Esophagus muscularis mucosa (tissue), 4 donors: ENCODE measurements at regions not wholly inside any gene's neighbourhood (a gene's known extent, or its start where the extent isn't known, plus 50 kb on each side); places are given as distances from the start of the nearest gene placed in this dataset.

Experiments used
- DNase-seq: peaks from one replicate; pipeline ENCODE4 v3.0.0-alpha.2; 2017; ENCODE audit errors: extremely low spot score
- H3K27ac ChIP-seq, 4 donors: fragments of 200-600 bp; sonication (generic); replicated peaks in 1 of 4; 1 replicate in 3 of 4; 2 replicates in 1 of 4; pipeline ENCODE4 v1.5.1; 2016 to 2019; ENCODE audit warnings: mild to moderate bottlenecking in 1 of 4
- H3K27me3 ChIP-seq, 4 donors: fragments of 200-600 bp; sonication (generic); one replicate each; pipeline versions ENCODE4 v1.5.1 to v1.6.0; 2016 to 2019
- H3K36me3 ChIP-seq, 4 donors: fragments of 200-600 bp; sonication (generic); one replicate each; pipeline ENCODE4 v1.5.1; 2016 to 2019
- H3K4me1 ChIP-seq, 4 donors: fragments of 200-600 bp; sonication (generic); one replicate each; pipeline ENCODE4 v1.5.1; 2016 to 2019
- H3K4me3 ChIP-seq, 4 donors: fragments of 200-600 bp; sonication (generic); 1 replicate in 2 of 4; 2 replicates in 2 of 4; pipeline ENCODE4 v1.5.1; 2016 to 2019; ENCODE audit warnings: mild to moderate bottlenecking in 4 of 4, moderate library complexity in 1 of 4
- H3K9me3 ChIP-seq, 4 donors: fragments of 200-600 bp; sonication (generic); 1 replicate in 3 of 4; 2 replicates in 1 of 4; pipeline ENCODE4 v1.5.1; 2016 to 2019
- EP300 ChIP-seq: sonication (generic); formaldehyde crosslinking; IDR thresholded peaks from one replicate; pipeline ENCODE4 v1.6.1; 2017; ENCODE audit warnings: antibody characterized with exemption
- POLR2A ChIP-seq: fragments of 450-650 bp; IDR thresholded peaks from one replicate; pipeline ENCODE4 v1.6.1; 2017; ENCODE audit warnings: antibody characterized with exemption, moderate library complexity, mild to moderate bottlenecking, low read depth
- POLR2AphosphoS5 ChIP-seq, 2 donors: sonication (generic); formaldehyde crosslinking; IDR thresholded peaks; one replicate each; pipeline ENCODE4 v1.6.1; 2017; ENCODE audit warnings: antibody characterized with exemption in 2 of 2
- WGBS: methylation state at CpG from one replicate; pipeline ENCODE4 v1.1.5; 2018; 5-methylcytosine and 5-hydroxymethylcytosine counted together
- intact Hi-C: fragments of 100-400 bp; cut with DNase I; formaldehyde crosslinking; loops from one replicate; pipeline ENCODE4 v1.15.1; 2023
- TF ChIP-seq, protein P1 (sequence below), 3 experiments: fragments of 200-600 bp in 2 of 3; fragments of 450-650 bp in 1 of 3; sonication (generic) in 2 of 3; IDR thresholded peaks; one replicate each; pipeline ENCODE4 v1.5.1; 2017 to 2019; ENCODE audit warnings: antibody characterized with exemption in 3 of 3, mild to moderate bottlenecking in 2 of 3, moderate library complexity in 1 of 3

DNA sequence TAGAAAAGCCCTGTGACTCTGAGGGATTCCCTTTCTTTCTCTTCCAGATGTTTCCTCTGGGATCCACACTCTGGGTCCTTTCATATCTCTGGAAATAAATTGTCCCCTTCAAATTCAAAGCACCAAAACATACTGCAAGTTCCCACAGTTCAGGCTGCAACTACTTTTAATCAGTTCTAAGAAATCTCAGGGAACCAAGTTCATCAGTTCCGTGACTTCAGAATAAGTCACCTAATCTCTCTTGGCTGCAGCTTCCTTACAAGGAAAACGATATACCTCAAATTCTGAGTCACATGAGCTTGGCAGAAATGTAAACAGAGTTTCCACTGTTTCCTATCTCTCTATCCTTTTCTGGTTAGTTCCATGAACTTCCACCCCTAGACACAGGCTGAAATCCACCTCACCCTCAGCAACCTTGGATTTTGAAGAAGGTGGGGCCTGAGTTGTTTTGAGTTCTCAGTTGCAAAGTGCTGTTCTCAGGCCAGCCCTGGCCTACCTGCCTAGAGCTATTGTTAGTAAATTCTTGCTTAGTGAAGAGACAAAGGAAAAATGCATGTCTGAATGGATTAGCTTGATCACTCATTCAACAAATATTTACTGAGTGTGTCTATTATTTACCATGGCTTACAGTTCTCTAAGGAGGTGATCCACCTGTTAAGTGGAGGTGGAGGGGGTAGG is 59.3 kb upstream of the IL6 start:
- no peak for TF ChIP-seq EP300
- TF ChIP-seq, protein P1, sequence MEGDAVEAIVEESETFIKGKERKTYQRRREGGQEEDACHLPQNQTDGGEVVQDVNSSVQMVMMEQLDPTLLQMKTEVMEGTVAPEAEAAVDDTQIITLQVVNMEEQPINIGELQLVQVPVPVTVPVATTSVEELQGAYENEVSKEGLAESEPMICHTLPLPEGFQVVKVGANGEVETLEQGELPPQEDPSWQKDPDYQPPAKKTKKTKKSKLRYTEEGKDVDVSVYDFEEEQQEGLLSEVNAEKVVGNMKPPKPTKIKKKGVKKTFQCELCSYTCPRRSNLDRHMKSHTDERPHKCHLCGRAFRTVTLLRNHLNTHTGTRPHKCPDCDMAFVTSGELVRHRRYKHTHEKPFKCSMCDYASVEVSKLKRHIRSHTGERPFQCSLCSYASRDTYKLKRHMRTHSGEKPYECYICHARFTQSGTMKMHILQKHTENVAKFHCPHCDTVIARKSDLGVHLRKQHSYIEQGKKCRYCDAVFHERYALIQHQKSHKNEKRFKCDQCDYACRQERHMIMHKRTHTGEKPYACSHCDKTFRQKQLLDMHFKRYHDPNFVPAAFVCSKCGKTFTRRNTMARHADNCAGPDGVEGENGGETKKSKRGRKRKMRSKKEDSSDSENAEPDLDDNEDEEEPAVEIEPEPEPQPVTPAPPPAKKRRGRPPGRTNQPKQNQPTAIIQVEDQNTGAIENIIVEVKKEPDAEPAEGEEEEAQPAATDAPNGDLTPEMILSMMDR (IDR thresholded peaks at IDR 0.05), result no peak
- no peak for TF ChIP-seq POLR2AphosphoS5 (IDR thresholded peaks at IDR 0.05)
- no peak for TF ChIP-seq POLR2A
- H3K9me3 ChIP-seq, result no peaks in the 10 kb centered on the region
- H3K27me3 ChIP-seq, result no peaks in the 10 kb centered on the region
- no peak overlapping the region for H3K27ac ChIP-seq
- no peak overlapping the region for H3K4me3 ChIP-seq
- no peaks in the 10 kb centered on the region for H3K36me3 ChIP-seq
- no peak for DNase-seq
- intact Hi-C loops, result no loop called here
- H3K4me1 ChIP-seq, result peaks cover 0 to 20% (median 9%) of the 10 kb centered on the region in 4 donors
- 63% methylated on average over 2 of the region's 2 CpGs for WGBS

DNA sequence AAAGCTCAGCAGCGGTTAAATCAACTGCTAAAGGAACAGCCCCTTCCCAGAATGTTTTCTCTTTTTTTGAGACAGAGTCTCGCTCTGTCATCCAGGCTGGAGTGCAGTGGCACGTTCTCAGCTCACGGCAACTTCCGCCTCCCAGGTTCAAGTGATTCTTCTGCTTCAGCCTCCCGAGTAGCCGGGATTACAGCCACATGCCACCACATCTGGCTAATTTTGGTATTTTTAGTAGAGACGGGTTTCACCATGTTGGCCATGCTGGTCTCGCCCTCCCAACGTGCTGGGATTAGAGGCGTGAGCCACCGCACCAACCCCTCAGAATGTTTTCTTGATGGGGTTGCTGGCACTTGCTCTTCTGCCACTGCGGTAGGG is 59.8 kb upstream of the IL6 start:
- intact Hi-C loops, result no loop called here
- no peaks in the 10 kb centered on the region for H3K27me3 ChIP-seq
- no peak for TF ChIP-seq EP300
- TF ChIP-seq, protein P1 (IDR thresholded peaks at IDR 0.05), result no peak
- H3K4me3 ChIP-seq, result no peak overlapping the region
- DNase-seq, result no peak
- H3K9me3 ChIP-seq, result no peaks in the 10 kb centered on the region
- no peaks in the 10 kb centered on the region for H3K36me3 ChIP-seq
- 93% methylated on average over 13 of the region's 13 CpGs for WGBS
- no peak overlapping the region for H3K27ac ChIP-seq
- peaks cover 0 to 26% (median 11%) of the 10 kb centered on the region in 4 donors for H3K4me1 ChIP-seq

DNA sequence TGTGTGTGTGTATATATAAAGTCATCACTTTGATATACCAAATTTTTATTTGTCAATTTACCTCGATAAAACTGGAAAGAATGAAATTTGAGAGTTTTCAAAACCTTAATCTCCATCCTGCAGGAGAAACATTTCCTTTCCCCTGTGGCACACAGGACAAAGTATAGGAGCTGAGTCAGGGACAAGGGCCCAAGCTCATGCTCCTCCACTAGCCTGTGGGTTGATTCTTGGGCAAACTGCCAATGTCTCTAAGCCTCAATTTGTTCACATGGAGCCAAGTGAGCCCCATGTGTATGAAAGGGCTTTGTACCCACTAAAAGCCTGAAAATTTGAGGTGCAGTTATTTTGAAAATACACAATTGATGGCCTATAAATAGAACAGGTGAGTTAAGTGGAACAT is 60.3 kb upstream of the IL6 start:
- no peaks in the 10 kb centered on the region for H3K9me3 ChIP-seq
- H3K4me3 ChIP-seq, result no peak overlapping the region
- H3K27me3 ChIP-seq, result no peaks in the 10 kb centered on the region
- H3K27ac ChIP-seq, result no peak overlapping the region
- intact Hi-C loops, result no loop called here
- H3K36me3 ChIP-seq, result no peaks in the 10 kb centered on the region
- WGBS, result 34% methylated on average over 1 of the region's 1 CpG
- H3K4me1 ChIP-seq, result peaks cover 0 to 26% (median 12%) of the 10 kb centered on the region in 4 donors
- no peak for DNase-seq
- TF ChIP-seq, protein P1 (IDR thresholded peaks at IDR 0.05), result no peak
- TF ChIP-seq POLR2AphosphoS5 (IDR thresholded peaks at IDR 0.05), result no peak
- no peak for TF ChIP-seq EP300
- TF ChIP-seq POLR2A, result no peak

DNA sequence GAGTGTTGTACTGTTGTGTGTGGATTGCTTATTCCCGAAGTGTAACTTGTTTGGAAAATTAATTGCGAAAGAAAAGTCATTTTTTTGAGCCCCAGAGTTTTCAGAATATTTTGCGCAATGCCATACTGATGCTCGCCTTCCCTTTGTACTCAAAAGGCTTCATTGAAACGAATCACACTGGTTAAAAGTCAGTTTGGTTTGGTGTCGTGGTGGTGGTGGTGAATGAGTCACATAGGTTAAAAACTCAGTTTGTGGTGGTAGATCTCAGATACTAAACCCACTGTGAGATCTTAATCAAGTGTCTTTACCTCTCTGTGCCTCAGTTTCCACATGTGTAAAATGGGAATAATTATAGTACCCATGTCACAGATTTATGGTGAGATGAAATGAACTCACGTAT is 61.1 kb upstream of the IL6 start:
- H3K36me3 ChIP-seq, result no peaks in the 10 kb centered on the region
- peaks cover 0 to 25% (median 9%) of the 10 kb centered on the region in 4 donors for H3K4me1 ChIP-seq
- no peaks in the 10 kb centered on the region for H3K9me3 ChIP-seq
- WGBS, result 81% methylated on average over 7 of the region's 7 CpGs
- H3K27ac ChIP-seq, result no peak overlapping the region
- H3K27me3 ChIP-seq, result no peaks in the 10 kb centered on the region
- intact Hi-C loops, result no loop called here
- no peak for DNase-seq
- no peak overlapping the region for H3K4me3 ChIP-seq
- TF ChIP-seq POLR2AphosphoS5 (IDR thresholded peaks at IDR 0.05) (no peak), POLR2A (no peak), EP300 (no peak)
- TF ChIP-seq, protein P1 (IDR thresholded peaks at IDR 0.05), result no peak
